Fibroblast of the aortic adventitia (primary cell): ENCODE measurements at regions not wholly inside any gene's neighbourhood (a gene's known extent, or its start where the extent isn't known, plus 50 kb on each side); places are given as distances from the start of the nearest gene placed in this dataset.

ENCODE experiments used
- DNase-seq: peaks from one replicate; pipeline ENCODE4 v3.0.0-alpha.2; 2010; ENCODE audit warnings: low read depth
- H3K4me3 ChIP-seq: 2 replicates; pipeline ENCODE4 v1.5.1; 2011; ENCODE audit warnings: low read depth, mild to moderate bottlenecking, control low read depth, low read length, moderate library complexity
- TF ChIP-seq, protein P1 (sequence below): IDR thresholded peaks from 2 replicates; pipeline ENCODE4 v1.5.1; 2011; ENCODE audit warnings: mild to moderate bottlenecking, low read length, control low read depth, inconsistent platforms; ENCODE audit not compliant: insufficient read depth

DNA sequence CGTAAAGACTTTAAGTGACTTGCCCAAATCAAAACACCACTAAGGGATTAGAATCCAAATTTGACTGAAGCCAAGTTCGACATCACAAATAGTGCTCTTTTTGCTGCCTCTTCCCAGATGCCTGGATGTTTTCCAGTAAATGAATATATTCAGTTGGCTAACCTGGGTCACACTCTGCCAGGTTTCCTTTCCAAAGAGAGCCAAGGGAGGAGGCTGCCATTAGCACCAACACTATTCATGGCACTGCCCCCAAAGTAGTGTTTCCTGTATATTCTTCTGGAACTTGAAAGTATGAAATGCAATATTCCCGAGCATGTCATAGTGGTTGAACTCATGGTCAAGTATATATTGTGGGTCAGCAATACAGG, 219.3 kb upstream of the UBASH3B start:
- TF ChIP-seq, protein P1, sequence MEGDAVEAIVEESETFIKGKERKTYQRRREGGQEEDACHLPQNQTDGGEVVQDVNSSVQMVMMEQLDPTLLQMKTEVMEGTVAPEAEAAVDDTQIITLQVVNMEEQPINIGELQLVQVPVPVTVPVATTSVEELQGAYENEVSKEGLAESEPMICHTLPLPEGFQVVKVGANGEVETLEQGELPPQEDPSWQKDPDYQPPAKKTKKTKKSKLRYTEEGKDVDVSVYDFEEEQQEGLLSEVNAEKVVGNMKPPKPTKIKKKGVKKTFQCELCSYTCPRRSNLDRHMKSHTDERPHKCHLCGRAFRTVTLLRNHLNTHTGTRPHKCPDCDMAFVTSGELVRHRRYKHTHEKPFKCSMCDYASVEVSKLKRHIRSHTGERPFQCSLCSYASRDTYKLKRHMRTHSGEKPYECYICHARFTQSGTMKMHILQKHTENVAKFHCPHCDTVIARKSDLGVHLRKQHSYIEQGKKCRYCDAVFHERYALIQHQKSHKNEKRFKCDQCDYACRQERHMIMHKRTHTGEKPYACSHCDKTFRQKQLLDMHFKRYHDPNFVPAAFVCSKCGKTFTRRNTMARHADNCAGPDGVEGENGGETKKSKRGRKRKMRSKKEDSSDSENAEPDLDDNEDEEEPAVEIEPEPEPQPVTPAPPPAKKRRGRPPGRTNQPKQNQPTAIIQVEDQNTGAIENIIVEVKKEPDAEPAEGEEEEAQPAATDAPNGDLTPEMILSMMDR, result no peak
- DNase-seq, result no peak
- H3K4me3 ChIP-seq, result no peak overlapping the region

DNA sequence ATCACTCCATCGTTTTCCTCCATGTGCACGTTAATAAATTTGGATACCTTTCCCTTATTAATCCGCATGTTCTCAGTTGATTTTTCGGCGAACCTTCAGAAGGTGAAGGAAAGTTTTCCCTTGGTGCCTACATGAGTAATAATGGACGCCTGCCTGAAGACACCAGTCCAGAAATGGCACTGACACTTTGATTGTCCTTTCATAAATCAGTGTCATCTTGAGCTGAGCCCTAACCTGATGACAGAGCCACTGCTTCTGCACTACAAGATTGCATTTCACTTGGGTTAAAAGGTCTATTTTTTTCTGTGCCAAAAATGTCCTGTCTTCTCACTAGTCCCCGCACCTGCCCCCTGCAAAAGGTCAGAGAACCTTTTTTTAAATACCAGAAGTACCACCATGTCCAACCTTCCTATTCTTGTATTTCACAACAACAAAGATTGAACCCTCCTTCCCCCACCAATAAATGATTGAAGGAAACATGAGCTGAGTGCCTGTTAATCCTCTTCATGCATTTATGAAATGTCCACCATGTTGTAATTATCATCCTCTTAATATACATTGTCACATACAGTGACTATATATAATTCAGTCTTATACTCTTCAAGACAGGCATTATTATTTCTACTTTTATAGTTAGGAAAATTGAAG, 219.9 kb upstream of the UBASH3B start:
- TF ChIP-seq, protein P1, result no peak
- DNase-seq, result no peak
- H3K4me3 ChIP-seq, result no peak overlapping the region

DNA sequence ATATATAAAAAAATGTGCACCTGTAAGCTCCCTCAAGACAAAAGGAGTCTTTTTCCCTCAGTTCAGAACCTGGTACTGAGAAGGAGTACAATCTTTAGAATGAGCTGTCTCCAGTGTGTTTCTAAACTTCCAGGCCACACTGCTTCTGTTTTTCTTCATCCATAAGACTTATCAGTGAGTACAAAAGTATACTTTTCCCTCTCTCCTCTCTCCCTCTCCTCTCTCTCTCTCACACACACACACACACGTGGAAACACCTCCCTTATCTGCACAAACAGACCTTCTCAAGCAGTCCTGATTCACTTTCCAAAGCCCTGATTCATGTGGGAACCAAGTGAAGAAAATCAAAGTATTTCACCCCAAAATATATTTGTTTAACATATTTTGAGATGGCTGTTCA, 220.7 kb upstream of the UBASH3B start:
- TF ChIP-seq, protein P1, result no peak
- peak; percentile 27 for DNase-seq
- H3K4me3 ChIP-seq, result no peak overlapping the region

DNA sequence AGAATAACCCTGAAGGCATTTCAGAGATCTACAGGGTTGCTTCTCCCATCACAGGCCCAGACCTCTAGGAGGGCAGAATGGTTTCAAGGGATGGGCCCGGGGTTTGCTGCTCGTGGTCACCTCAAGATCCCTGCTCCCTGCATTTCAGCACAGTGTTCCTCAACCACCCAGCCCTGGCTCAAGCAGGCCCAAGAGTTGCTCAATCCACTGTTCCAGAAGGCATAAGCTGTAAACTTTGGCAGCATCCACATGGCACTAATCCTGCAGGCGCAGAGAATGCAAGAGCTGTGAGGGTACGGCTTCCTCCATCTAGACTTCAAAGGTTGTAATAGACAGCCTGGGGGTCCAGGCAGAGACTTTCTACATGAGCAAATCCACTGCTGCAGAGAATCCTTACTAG, 225.0 kb upstream of the UBASH3B start:
- no peak for DNase-seq
- TF ChIP-seq, protein P1, result no peak
- H3K4me3 ChIP-seq, result no peak overlapping the region

DNA sequence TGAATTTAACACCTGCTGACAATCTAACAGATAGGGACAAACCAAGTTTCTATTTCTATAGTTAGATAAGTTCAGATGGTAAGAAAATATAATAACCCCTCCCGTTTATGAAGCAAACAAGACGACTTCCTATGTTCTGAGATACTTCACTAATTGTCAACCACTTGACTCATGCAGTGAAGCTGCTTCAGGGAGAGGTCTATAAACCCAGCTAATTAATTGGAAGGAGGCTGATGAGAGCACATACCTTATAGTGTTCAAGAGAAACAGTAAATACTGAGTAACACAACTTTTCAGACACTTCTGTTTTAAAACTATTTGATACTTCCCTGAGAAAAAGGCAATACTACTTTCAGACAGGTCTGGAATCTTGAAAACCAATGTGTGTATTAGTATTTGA, 229.4 kb upstream of the UBASH3B start:
- no peak for DNase-seq
- TF ChIP-seq, protein P1, result no peak
- no peak overlapping the region for H3K4me3 ChIP-seq

DNA sequence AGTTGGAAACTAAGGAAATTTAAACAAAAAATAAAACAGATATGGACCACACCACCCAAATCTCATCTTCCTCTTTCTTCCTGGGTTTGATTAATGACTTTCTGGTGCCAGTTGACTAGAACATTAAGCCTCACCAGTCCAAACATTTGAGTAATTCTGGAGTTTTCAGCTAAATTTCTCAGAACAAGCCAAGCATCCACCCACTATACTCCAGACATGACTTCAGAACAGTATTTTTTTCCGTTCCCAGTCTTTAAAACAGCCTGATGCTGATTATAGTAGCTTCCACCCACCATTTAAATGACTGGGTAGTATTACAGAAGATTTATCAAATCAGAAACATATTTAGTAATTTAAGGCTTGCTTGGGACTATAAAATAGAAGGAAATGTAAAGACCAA, 230.9 kb upstream of the UBASH3B start:
- DNase-seq, result peak; percentile 28
- no peak overlapping the region for H3K4me3 ChIP-seq
- TF ChIP-seq, protein P1, result no peak

DNA sequence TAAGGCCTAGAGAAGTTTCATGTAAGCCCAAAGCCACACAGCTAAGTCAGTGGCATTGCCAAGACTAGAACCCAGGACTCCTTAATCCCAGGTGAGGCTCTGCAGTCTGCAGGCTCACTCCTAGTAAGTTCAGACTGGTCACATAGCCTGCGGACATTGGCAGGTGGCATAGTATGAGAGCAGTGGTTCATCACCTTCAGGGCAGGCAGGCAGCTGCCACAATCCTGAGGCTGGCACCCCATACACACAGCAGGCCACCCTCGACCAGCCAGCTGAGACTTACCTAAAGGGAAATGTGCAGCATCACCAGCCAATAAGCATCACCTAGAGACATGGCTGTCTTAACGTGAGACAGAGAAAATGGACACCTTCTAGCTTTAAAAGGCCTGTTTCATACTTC, 231.6 kb upstream of the UBASH3B start:
- H3K4me3 ChIP-seq, result no peak overlapping the region
- TF ChIP-seq, protein P1, result no peak
- no peak for DNase-seq
